Caco-2 (cell line): ENCODE measurements at regions not wholly inside any gene's neighbourhood (a gene's known extent, or its start where the extent isn't known, plus 50 kb on each side); places are given as distances from the start of the nearest gene placed in this dataset.

Source experiments
- BruUV-seq: library from RNA; stranded (reverse); fragments of 400-500 nt; replicated peaks from 2 replicates; lab custom pipeline; 2021; lab: Mats Ljungman, UMichigan
- CTCF ChIA-PET: fragments of 300-600 bp; sonication (Branson Sonifier 250); formaldehyde crosslinking; loops from one replicate; lab custom pipeline; 2022; ENCODE audit warnings: antibody characterized with exemption; lab: Charles Lee
- POLR2A ChIA-PET: fragments of 300-600 bp; sonication (Branson Sonifier 250); formaldehyde crosslinking; loops from one replicate; lab custom pipeline; 2022; ENCODE audit warnings: antibody characterized with exemption; lab: Charles Lee
- DNase-seq, 2 experiments: peaks; one replicate each; pipeline versions ENCODE4 v3.0.0 to v3.0.0-alpha.2; 2020 to 2022
- H3K27me3 ChIP-seq: replicated peaks from 2 replicates; pipeline ENCODE4 v1.6.0; 2011; ENCODE audit warnings: low read length; ENCODE audit not compliant: control insufficient read depth, insufficient read depth
- H3K36me3 ChIP-seq: 2 replicates; pipeline ENCODE4 v1.5.1; 2011; ENCODE audit warnings: low read length; ENCODE audit not compliant: control insufficient read depth, insufficient read depth
- H3K4me1 ChIP-seq: fragments of 250-450 bp; sonication (Bioruptor Pico); 2 replicates; pipeline ENCODE4 v1.5.1; 2020; ENCODE audit warnings: mild to moderate bottlenecking
- H3K4me3 ChIP-seq: 2 replicates; pipeline ENCODE4 v1.5.1; 2011; ENCODE audit warnings: low read depth, mild to moderate bottlenecking, control low read depth, low read length
- H3K9me3 ChIP-seq: fragments of 250-450 bp; sonication (Bioruptor Pico); 2 replicates; pipeline ENCODE4 v1.5.1; 2020; ENCODE audit warnings: mild to moderate bottlenecking, moderate library complexity
- H3K27ac Mint-ChIP-seq: one replicate; pipeline ENCODE4 v1.8.0; 2022; ENCODE audit warnings: mixed read lengths; ENCODE audit not compliant: unreplicated experiment
- H3K27me3 Mint-ChIP-seq: one replicate; pipeline ENCODE4 v1.8.0; 2022; ENCODE audit warnings: mixed read lengths; ENCODE audit not compliant: insufficient read depth, unreplicated experiment
- H3K36me3 Mint-ChIP-seq: one replicate; pipeline ENCODE4 v1.8.0; 2022; ENCODE audit warnings: mild to moderate bottlenecking, mixed read lengths; ENCODE audit not compliant: insufficient read depth, unreplicated experiment
- H3K4me1 Mint-ChIP-seq: one replicate; pipeline ENCODE4 v1.8.0; 2022; ENCODE audit warnings: low read depth, mixed read lengths; ENCODE audit not compliant: unreplicated experiment
- H3K4me3 Mint-ChIP-seq: one replicate; pipeline ENCODE4 v1.8.0; 2022; ENCODE audit warnings: mild to moderate bottlenecking, moderate library complexity, mixed read lengths; ENCODE audit not compliant: unreplicated experiment
- H3K9me3 Mint-ChIP-seq: one replicate; pipeline ENCODE4 v1.8.0; 2022; ENCODE audit warnings: mixed read lengths; ENCODE audit not compliant: unreplicated experiment
- CTCF ChIP-seq, 2 experiments: fragments of 200-600 bp in 1 of 2; IDR thresholded peaks; 1 replicate in 1 of 2; 2 replicates in 1 of 2; pipeline versions ENCODE4 v1.5.1 to v1.8.0; 2011 to 2022; ENCODE audit warnings: antibody characterized with exemption in 1 of 2, control low read depth in 1 of 2, inconsistent platforms in 1 of 2, low read depth in 1 of 2, low read length in 1 of 2, mild to moderate bottlenecking in 1 of 2, moderate library complexity in 1 of 2; ENCODE audit not compliant: insufficient read depth in 1 of 2, severe bottlenecking in 1 of 2, unreplicated experiment in 1 of 2
- intact Hi-C: fragments of 100-400 bp; cut with micrococcal nuclease; formaldehyde crosslinking; loops from one replicate; pipeline ENCODE4 v1.10.0; 2022; ENCODE audit not compliant: unreplicated experiment

GRCh38 chr15:95307115-95307514, 1023.4 kb upstream of the NR2F2 start:
- ChIA-PET POLR2A (no interaction called here), CTCF (no interaction called here)
- H3K4me1 Mint-ChIP-seq, result no peaks in the 10 kb centered on the region
- no peaks in the 10 kb centered on the region for H3K27me3 Mint-ChIP-seq
- intact Hi-C loops, result loop anchor here (5.0 kb wide), 1 partner anchor 935 kb away; no protein-coding TSS in a partner anchor
- TF ChIP-seq CTCF (IDR thresholded peaks at IDR 0.05; ENCODE audit: insufficient read depth in 1 of 2, low read depth in 1 of 2, low read length in 1 of 2, severe bottlenecking in 1 of 2, unreplicated experiment in 1 of 2), result no peak
- no peaks in the 10 kb centered on the region for H3K4me1 ChIP-seq
- no peaks in the 10 kb centered on the region for H3K36me3 ChIP-seq
- no peaks in the 10 kb centered on the region for H3K36me3 Mint-ChIP-seq
- no peak overlapping the region for H3K27ac Mint-ChIP-seq
- no TSS peak for BruUV-seq
- no peak overlapping the region for H3K4me3 ChIP-seq
- H3K9me3 ChIP-seq, result no peaks in the 10 kb centered on the region
- H3K9me3 Mint-ChIP-seq, result no peaks in the 10 kb centered on the region
- no peaks in the 10 kb centered on the region for H3K27me3 ChIP-seq
- no peak for DNase-seq
- no peak overlapping the region for H3K4me3 Mint-ChIP-seq

- CTCF ChIA-PET, result no interaction called here
- intact Hi-C loops, result no loop called here
- no peaks in the 10 kb centered on the region for H3K9me3 ChIP-seq
- peaks cover 3% of the 10 kb centered on the region for H3K27me3 Mint-ChIP-seq
- H3K4me3 ChIP-seq, result no peak overlapping the region
- POLR2A ChIA-PET, result no interaction called here
- no peak for TF ChIP-seq CTCF (IDR thresholded peaks at IDR 0.05; ENCODE audit: insufficient read depth in 1 of 2, low read depth in 1 of 2, low read length in 1 of 2, severe bottlenecking in 1 of 2, unreplicated experiment in 1 of 2)
- no peaks in the 10 kb centered on the region for H3K4me1 ChIP-seq
- no peaks in the 10 kb centered on the region for H3K27me3 ChIP-seq
- no TSS peak for BruUV-seq
- H3K27ac Mint-ChIP-seq, result no peak overlapping the region
- peaks cover 21% of the 10 kb centered on the region for H3K9me3 Mint-ChIP-seq
- H3K36me3 Mint-ChIP-seq, result no peaks in the 10 kb centered on the region
- H3K36me3 ChIP-seq, result no peaks in the 10 kb centered on the region
- DNase-seq, result no peak
- H3K4me3 Mint-ChIP-seq, result no peak overlapping the region
- no peaks in the 10 kb centered on the region for H3K4me1 Mint-ChIP-seq
Measured at GRCh38 chr15:95319242-95319641, 1011.3 kb upstream of the NR2F2 start.

GRCh38 chr15:95323796-95324195, 1006.7 kb upstream of the NR2F2 start:
- H3K4me1 ChIP-seq, result no peaks in the 10 kb centered on the region
- H3K27me3 Mint-ChIP-seq, result peaks cover 3% of the 10 kb centered on the region
- H3K36me3 ChIP-seq, result no peaks in the 10 kb centered on the region
- no peak for TF ChIP-seq CTCF (IDR thresholded peaks at IDR 0.05; ENCODE audit: insufficient read depth in 1 of 2, low read depth in 1 of 2, low read length in 1 of 2, severe bottlenecking in 1 of 2, unreplicated experiment in 1 of 2)
- H3K9me3 Mint-ChIP-seq, result no peaks in the 10 kb centered on the region
- H3K9me3 ChIP-seq, result no peaks in the 10 kb centered on the region
- H3K36me3 Mint-ChIP-seq, result no peaks in the 10 kb centered on the region
- intact Hi-C loops, result no loop called here
- BruUV-seq, result no TSS peak
- DNase-seq, result no peak
- ChIA-PET POLR2A (no interaction called here), CTCF (no interaction called here)
- H3K4me3 ChIP-seq, result no peak overlapping the region
- no peaks in the 10 kb centered on the region for H3K27me3 ChIP-seq
- no peak overlapping the region for H3K4me3 Mint-ChIP-seq
- no peak overlapping the region for H3K27ac Mint-ChIP-seq
- H3K4me1 Mint-ChIP-seq, result no peaks in the 10 kb centered on the region
